Stomach (tissue), 8 donors: ENCODE measurements at regions not wholly inside any gene's neighbourhood (a gene's known extent, or its start where the extent isn't known, plus 50 kb on each side); places are given as distances from the start of the nearest gene placed in this dataset.
"Not testable (repeated sequence)": the region's sequence is repeated elsewhere in the genome, so short reads cannot be mapped to it uniquely, and the experiment has no call there.

Source experiments
- DNase-seq, 2 donors: peaks; one replicate each; pipeline versions ENCODE4 v3.0.0 to v3.0.0-alpha.2; 2013 to 2019
- H3K27ac ChIP-seq, 5 donors: fragments of 200-600 bp in 4 of 5; sonication (generic) in 4 of 5; one replicate each; pipeline ENCODE4 v1.5.1; 2013 to 2019; ENCODE audit warnings: mild to moderate bottlenecking in 1 of 5, moderate library complexity in 1 of 5
- H3K27me3 ChIP-seq, 3 donors: fragments of 200-600 bp; sonication (generic); one replicate each; pipeline ENCODE4 v1.5.1; 2017 to 2019; ENCODE audit warnings: mixed run types in 1 of 3
- H3K36me3 ChIP-seq, 4 donors: fragments of 200-600 bp; sonication (generic); 1 replicate in 3 of 4; 2 replicates in 1 of 4; pipeline ENCODE4 v1.5.1; 2016 to 2019
- H3K4me1 ChIP-seq, 4 donors: fragments of 200-600 bp; sonication (generic); one replicate each; pipeline ENCODE4 v1.5.1; 2016 to 2019
- H3K4me3 ChIP-seq, 4 donors: fragments of 200-600 bp; sonication (generic) in 3 of 4; one replicate each; pipeline ENCODE4 v1.5.1; 2016 to 2019; ENCODE audit warnings: mild to moderate bottlenecking in 1 of 4
- H3K9me3 ChIP-seq, 4 donors: fragments of 200-600 bp; sonication (generic); one replicate each; pipeline ENCODE4 v1.5.1; 2016 to 2019
- CTCF ChIP-seq, 7 experiments: fragments of 450-650 bp in 4 of 7; fragments of 200-600 bp in 3 of 7; sonication (generic) in 3 of 7; IDR thresholded peaks; one replicate each; pipeline ENCODE4 v1.5.1; 2016 to 2019; ENCODE audit warnings: antibody characterized with exemption in 7 of 7, control low read depth in 2 of 7, mild to moderate bottlenecking in 1 of 7
- EP300 ChIP-seq: sonication (generic); formaldehyde crosslinking; IDR thresholded peaks from one replicate; pipeline ENCODE4 v1.6.1; 2017; ENCODE audit warnings: antibody characterized with exemption
- POLR2A ChIP-seq, 4 donors: fragments of 450-650 bp; IDR thresholded peaks; one replicate each; pipeline ENCODE4 v1.6.1; 2016; ENCODE audit warnings: antibody characterized with exemption in 4 of 4, control low read depth in 2 of 4, mild to moderate bottlenecking in 1 of 4, moderate library complexity in 1 of 4
- POLR2AphosphoS5 ChIP-seq, 3 donors: sonication (generic); formaldehyde crosslinking; IDR thresholded peaks; one replicate each; pipeline ENCODE4 v1.6.1; 2016; ENCODE audit warnings: antibody characterized with exemption in 3 of 3
- WGBS, 5 donors: extraction: QIAGEN DNeasy Blood & Tissue Kit in 3 of 5; methylation state at CpG; one replicate each; pipeline versions ENCODE4 v1.1.5 to v1.1.7; 2013 to 2018; 5-methylcytosine and 5-hydroxymethylcytosine counted together
- intact Hi-C: fragments of 100-400 bp; cut with DNase I; formaldehyde crosslinking; loops from one replicate; pipeline ENCODE4 v1.15.1; 2023; ENCODE audit warnings: low total_unique reads
- donor health status: healthy with polysubstance abuse.
- donor health status: Bipolar disorder and iron deficiency.
- donor health status: healthy.

- Histone ChIP-seq H3K36me3 (no peaks in the 10 kb centered on the region), H3K27ac (no peak overlapping the region), H3K27me3 (no peaks in the 10 kb centered on the region), H3K9me3 (peaks cover 0 to 9% (median 3%) of the 10 kb centered on the region in 4 donors), H3K4me1 (no peaks in the 10 kb centered on the region), H3K4me3 (no peak overlapping the region)
- no peak for TF ChIP-seq CTCF (IDR thresholded peaks at IDR 0.05)
- no peak for TF ChIP-seq POLR2AphosphoS5 (IDR thresholded peaks at IDR 0.05)
- TF ChIP-seq EP300: no peak
- no peak for TF ChIP-seq POLR2A (IDR thresholded peaks at IDR 0.05)
- 83 to 92% (median 86%) methylated on average over 3 of the region's 3 CpGs for WGBS, 5 donors
- intact Hi-C loops: no loop called here
- no peak for DNase-seq
Observed at GRCh38 chr5:82465235-82465634, 187.1 kb upstream of the RPS23 start.

GRCh38 chr5:82459626-82460025 is 181.5 kb upstream of the RPS23 start:
- no peak overlapping the region for H3K27ac ChIP-seq
- intact Hi-C loops: no loop called here
- TF ChIP-seq POLR2AphosphoS5 (IDR thresholded peaks at IDR 0.05) (no peak), EP300 (no peak), POLR2A (IDR thresholded peaks at IDR 0.05) (no peak), CTCF (IDR thresholded peaks at IDR 0.05) (no peak)
- peaks cover 0 to 21% (median 7%) of the 10 kb centered on the region in 4 donors for H3K9me3 ChIP-seq
- 92 to 97% (median 94%) methylated on average over 6 of the region's 6 CpGs for WGBS, 5 donors
- no peak overlapping the region for H3K4me3 ChIP-seq
- no peaks in the 10 kb centered on the region for H3K27me3 ChIP-seq
- no peak for DNase-seq
- no peaks in the 10 kb centered on the region for H3K4me1 ChIP-seq
- H3K36me3 ChIP-seq: no peaks in the 10 kb centered on the region

GRCh38 chr5:82455317-82455716 is 177.2 kb upstream of the RPS23 start:
- not testable (repeated sequence) for H3K36me3 ChIP-seq
- 79 to 90% (median 86%) methylated on average over 4 of the region's 4 CpGs for WGBS, 5 donors

GRCh38 chr5:82448374-82448773 is 170.2 kb upstream of the RPS23 start:
- no peak for DNase-seq
- Histone ChIP-seq H3K4me1 (no peaks in the 10 kb centered on the region), H3K9me3 (peaks cover 0 to 9% (median 0%) of the 10 kb centered on the region in 4 donors), H3K27me3 (no peaks in the 10 kb centered on the region), H3K36me3 (no peaks in the 10 kb centered on the region), H3K4me3 (no peak overlapping the region), H3K27ac (no peak overlapping the region)
- intact Hi-C loops: no loop called here
- 21 to 44% (median 33%) methylated on average over 2 of the region's 2 CpGs for WGBS, 5 donors
- no peak for TF ChIP-seq EP300
- no peak for TF ChIP-seq POLR2A (IDR thresholded peaks at IDR 0.05)
- TF ChIP-seq POLR2AphosphoS5 (IDR thresholded peaks at IDR 0.05): no peak
- TF ChIP-seq CTCF (IDR thresholded peaks at IDR 0.05): no peak

More at GRCh38 chr5:82455317-82455716, 177.2 kb upstream of the RPS23 start:
- DNase-seq, H3K27ac ChIP-seq, H3K4me1 ChIP-seq, H3K4me3 ChIP-seq, H3K27me3 ChIP-seq, intact Hi-C loops: not testable (repeated sequence)
- H3K9me3 ChIP-seq: peaks cover 0 to 16% (median 7%) of the 10 kb centered on the region in 4 donors

GRCh38 chr5:82447913-82448312 is 169.8 kb upstream of the RPS23 start:
- Histone ChIP-seq H3K9me3 (peaks cover 0 to 9% (median 0%) of the 10 kb centered on the region in 4 donors), H3K27ac (no peak overlapping the region), H3K4me1 (no peaks in the 10 kb centered on the region), H3K4me3 (no peak overlapping the region), H3K36me3 (no peaks in the 10 kb centered on the region), H3K27me3 (no peaks in the 10 kb centered on the region)
- TF ChIP-seq EP300 (no peak), POLR2AphosphoS5 (IDR thresholded peaks at IDR 0.05) (no peak), CTCF (IDR thresholded peaks at IDR 0.05) (no peak), POLR2A (IDR thresholded peaks at IDR 0.05) (no peak)
- intact Hi-C loops: no loop called here
- WGBS, 5 donors: 64 to 80% (median 75%) methylated on average over 7 of the region's 7 CpGs
- DNase-seq: no peak
